GM18907 (cell line): ENCODE measurements at regions not wholly inside any gene's neighbourhood (a gene's known extent, or its start where the extent isn't known, plus 50 kb on each side); places are given as distances from the start of the nearest gene placed in this dataset.
"Not testable (repeated sequence)": the region's sequence is repeated elsewhere in the genome, so short reads cannot be mapped to it uniquely, and the experiment has no call there.

ENCODE experiments used
- ATAC-seq: cut with Tn5 transposase; IDR thresholded peaks from one replicate; pipeline ENCODE4 v1.9.1; 2021; ENCODE audit warnings: mild to moderate bottlenecking, moderate library complexity; ENCODE audit not compliant: unreplicated experiment

DNA sequence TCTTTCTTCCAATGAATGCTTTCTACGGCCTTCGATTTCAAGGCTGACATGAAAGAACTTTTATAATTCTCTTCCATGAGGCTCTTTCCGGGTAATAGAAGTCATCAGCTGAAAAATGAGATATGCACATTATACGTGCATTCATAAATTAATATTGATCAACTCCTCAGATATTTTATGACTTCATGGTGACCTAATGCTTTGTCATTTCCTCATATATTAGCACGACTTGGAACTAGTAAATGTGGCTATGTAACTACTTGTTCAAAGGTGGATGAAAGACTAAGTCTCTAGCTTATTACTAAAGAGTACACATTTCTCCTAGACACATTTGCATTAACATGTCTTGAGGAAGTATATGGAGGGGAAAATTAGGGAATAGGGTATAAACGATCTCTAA, 168.8 kb downstream of the HDGFL1 start:
- no peak for ATAC-seq

DNA sequence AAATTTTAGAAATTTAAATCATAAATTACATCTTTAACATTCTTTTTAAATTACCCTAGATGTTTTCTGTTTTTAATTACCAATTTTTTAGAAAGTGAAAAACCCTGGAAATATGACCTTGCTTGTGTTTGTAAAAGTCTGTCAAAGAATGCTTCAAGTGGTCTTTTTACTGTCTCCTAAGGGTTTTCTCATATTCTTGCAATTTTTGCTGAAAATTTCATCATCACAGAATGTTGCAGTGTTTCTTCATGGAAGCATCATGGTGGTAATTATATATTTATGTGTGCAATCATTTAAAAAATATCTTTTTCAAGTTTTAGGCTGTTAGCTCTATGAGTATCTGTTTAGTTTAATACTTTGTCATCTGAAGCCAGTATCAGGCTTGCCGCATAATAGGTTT, 178.2 kb downstream of the HDGFL1 start:
- no peak for ATAC-seq

DNA sequence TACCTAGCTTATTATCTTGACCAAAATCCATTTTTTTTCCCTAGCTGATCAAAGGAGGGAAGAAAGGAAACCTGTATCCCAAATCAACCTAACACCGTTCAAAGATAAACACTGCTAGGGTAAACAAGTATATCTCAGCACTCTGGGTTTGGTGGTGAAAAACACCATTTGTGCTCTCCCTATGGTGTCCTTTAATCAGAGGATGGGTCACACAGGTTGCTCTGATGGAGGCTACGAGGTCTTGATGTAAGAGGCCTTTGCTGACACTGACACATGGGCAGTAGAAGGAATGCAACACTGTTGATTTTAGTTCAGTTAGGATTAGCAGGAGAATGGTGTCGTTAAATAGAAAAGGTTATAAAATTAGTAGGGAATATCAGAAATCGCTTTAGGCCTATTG, 179.3 kb downstream of the HDGFL1 start:
- ATAC-seq: no peak

GRCh38 chr6:22749696-22750095, 180.3 kb downstream of the HDGFL1 start:
- ATAC-seq: no peak

- no peak for ATAC-seq
Observed at GRCh38 chr6:22751223-22751622, 181.9 kb downstream of the HDGFL1 start.

DNA sequence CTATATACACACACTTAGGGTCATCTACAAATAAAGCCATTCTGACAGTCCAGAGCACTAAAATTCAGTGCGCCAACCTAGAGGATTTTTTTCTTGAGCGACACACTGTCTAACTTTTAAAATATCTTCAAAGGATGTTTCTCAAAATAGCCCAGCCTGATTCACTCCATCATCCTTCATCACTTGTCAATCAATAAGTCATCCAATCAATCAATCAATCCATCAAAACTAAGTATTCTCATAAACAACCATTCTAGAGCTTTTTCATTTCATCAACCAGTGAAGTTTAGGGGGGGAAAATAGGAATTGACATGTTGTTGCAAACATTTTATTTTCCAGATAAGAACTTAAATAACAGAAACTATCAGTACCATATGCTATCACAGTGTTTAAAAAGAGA, 183.2 kb downstream of the HDGFL1 start:
- ATAC-seq: no peak

DNA sequence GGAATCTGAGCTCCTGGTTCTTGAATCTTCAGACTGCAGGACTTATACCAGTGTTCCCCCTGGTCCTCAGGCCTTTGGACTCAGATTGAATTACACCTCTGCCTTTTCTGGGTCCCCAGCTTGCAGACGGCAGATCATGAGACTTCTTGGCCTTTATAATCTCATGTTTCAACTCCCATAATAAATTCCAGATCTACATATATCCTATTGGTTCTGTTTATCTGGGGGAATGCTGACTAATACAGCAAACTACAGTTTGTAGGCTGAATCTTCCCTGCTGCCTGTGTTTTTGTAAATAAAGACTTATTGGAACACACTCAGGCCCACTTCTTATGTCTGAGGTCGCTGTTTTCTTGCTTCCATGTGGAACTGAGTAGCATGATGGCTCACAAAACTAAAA, 184.7 kb downstream of the HDGFL1 start:
- ATAC-seq: no peak

DNA sequence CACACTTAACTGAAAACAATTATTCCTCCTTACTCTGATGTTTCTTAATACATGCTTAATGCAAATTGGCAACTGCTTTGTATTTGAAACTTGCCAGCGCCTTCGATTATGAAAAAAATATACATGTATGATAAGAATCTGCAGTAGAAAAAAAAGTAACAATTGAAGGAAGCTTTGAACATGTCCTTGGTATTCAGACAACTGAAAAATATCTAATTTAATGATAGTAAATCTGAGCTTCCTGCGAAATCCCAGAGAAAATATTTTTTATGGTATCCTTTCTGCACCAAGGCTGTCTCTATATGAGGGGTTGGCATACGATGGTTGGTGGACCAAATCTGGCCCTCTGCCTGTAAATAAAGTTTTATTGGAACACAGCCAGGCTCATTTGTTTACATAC, 186.2 kb downstream of the HDGFL1 start:
- ATAC-seq: no peak

- no peak for ATAC-seq
Observed at GRCh38 chr6:22756365-22756764, 187.0 kb downstream of the HDGFL1 start.

DNA sequence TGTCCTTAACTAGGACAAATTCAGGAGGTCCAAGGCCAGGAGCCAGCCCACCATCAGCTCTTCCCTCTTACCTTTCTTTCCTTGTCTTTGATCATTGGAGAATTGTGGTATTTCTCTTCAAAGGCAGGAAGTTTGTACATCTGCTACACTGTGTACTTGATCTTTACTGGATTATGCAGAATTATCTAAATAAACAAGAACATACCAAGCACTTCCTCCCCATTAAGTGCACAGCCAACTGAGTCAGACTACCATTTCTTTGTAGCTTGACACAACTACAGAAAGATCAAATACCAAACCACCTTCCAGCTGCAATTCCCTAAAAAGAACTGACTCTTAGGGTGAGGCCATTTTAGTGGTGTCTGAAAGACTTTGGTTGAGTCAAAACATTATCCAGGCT, 195.1 kb downstream of the HDGFL1 start:
- ATAC-seq: no peak

- ATAC-seq: no peak
Observed at GRCh38 chr6:22765015-22765414, 195.6 kb downstream of the HDGFL1 start.

DNA sequence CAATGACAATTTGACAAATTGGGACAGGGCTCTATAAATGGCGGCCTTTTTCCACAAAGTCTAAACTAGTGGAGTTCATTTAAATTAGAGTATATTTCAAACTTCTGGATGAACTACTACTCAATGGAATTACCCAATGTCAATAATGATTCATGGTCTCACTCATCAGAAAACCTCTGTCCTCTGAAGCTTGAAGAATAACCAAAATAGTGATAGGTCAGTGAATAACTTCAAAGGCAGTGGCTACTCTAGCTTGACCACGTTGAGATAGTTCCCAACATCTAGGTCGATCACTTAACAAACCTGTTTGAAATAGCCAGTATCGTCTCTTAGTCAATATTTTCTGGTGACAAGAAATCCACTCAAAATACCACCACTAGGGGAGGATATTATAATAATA, 197.6 kb downstream of the HDGFL1 start:
- no peak for ATAC-seq

DNA sequence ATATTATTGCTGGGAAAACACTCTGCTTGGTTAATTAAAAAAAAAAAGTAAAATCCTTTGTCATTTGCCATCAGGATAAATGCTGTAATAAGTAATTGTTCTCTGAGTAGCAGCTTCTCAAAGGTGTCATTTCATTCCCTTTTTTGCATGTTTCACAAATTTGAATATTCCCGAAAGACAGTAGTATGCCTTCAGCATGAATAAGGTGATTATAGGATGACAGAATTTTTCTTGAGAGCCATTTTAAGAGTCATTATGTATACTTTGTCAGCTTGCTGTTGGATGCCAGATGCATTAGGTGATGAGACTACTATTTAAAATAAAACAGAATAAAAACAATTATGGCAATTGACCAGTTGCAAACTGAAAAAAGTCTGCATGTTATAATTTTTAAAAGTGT, 200.7 kb downstream of the HDGFL1 start:
- ATAC-seq: no peak

GRCh38 chr6:22774129-22774528, 204.8 kb downstream of the HDGFL1 start:
- ATAC-seq: no peak

- ATAC-seq: not testable (repeated sequence)
Observed at GRCh38 chr6:22778438-22778837, 209.1 kb downstream of the HDGFL1 start.

DNA sequence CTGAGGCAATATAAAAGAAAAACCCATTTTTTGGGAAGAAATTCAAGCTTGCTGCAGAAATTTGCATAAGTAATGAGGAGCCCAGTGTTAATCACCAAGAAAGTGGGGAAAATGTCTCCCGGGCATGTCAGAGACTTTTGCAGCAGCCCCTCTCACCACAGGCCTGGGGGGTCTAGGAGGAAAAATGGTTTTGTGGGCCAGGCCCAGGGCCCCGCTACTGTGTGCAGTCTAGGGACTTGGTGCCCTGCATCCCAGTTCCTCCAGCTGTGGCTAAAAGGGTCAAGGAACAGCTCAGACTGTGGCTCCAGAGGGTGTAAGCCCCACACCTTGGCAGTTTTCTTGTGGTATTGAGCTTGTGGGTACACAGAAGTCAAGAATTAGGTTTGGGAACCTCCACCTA, 209.7 kb downstream of the HDGFL1 start:
- ATAC-seq: no peak

GRCh38 chr6:22783931-22784330, 214.6 kb downstream of the HDGFL1 start:
- ATAC-seq: no peak

DNA sequence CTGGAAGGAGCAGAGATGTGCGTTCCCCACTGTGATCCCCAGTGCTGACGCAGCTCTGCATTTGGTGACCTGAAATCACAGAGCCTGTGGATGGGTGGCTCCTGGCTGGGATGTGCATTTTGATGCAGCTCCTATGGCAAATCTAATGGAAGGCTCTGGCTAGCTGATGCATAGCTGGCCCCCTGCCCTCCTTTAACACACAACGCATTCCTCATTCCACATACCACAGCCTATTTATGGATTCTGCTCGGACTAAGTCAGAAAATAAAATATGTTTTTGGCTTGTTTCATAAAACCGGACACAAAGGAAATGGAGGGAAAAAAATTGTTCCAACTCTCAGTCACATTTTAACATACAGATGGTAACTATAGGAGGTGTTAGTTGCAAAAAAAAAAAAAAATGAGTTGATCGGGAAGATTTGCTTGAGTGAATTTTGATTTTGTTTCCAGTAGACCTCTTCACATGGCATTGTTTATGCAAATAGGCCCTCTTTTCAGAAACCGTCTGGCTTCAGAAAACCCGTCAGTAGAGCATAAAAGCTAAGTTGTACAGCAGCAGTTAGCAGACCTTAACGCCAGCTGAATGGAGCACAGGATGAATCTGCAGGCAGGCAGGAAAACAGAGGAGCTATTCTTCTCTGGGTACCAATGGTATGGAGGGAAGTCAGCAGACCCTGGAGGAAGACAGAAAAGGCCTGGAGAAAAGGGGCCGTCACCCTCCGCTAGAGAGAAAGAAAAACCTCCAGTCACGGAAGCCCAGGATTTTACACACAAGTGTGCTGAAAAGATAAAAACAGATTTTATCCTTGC, 215.4 kb downstream of the HDGFL1 start:
- no peak for ATAC-seq

- no peak for ATAC-seq
Observed at GRCh38 chr6:22788038-22788437, 218.7 kb downstream of the HDGFL1 start.

DNA sequence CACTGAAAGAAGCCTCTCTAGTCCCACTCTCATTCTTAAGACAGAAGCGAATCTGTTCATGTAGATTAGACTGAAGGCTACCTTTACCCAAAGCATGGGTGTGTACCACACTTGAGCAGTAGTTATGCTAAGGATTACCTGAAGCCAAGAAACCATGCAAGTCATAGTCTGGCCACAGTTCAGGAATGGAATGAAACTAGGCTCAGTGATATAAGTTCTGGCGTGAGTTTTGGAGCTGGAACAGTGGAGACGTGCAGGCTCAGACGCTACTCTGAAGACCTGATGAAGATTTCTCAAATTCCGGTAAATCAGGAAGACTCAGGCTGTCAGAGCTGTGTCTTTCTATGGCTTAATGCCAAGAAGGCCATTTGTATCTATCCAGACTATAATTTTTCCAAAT, 219.9 kb downstream of the HDGFL1 start:
- ATAC-seq: no peak

GRCh38 chr6:22794844-22795243, 225.5 kb downstream of the HDGFL1 start:
- no peak for ATAC-seq

GRCh38 chr6:22800451-22800850, 231.1 kb downstream of the HDGFL1 start:
- ATAC-seq: no peak

DNA sequence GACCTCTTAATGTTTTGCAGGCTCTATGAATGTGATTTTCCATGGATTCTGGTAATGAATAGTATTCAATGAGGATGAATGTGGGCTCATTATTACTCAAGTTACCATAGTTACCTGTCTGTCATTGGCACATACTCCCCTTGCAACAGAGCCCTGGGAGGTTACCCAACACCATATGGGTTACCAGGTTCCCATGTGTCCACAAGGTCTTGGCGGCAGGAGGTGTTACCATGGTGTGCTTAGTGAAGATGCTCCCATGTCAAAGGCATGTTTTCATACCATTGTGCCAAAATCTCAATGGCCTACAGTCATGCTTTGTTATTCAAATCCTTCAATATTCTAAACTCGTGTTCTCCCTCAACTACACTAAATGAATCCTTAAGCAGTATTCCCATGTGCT, 232.5 kb downstream of the HDGFL1 start:
- no peak for ATAC-seq
